HCT116 (cell line): ENCODE measurements at regions not wholly inside any gene's neighbourhood (a gene's known extent, or its start where the extent isn't known, plus 50 kb on each side); places are given as distances from the start of the nearest gene placed in this dataset.

ENCODE experiments used
- ATAC-seq: fragments of 200-7000 bp; cut with Tn5 transposase; 2 replicates; pipeline ENCODE4 v1.9.1; 2020; ENCODE audit warnings: mild to moderate bottlenecking, moderate library complexity
- BruUV-seq: library from RNA; stranded (reverse); fragments of 400-500 nt; replicated peaks from 2 replicates; lab custom pipeline; 2021; lab: Mats Ljungman, UMichigan
- CTCF ChIA-PET: fragments of 300-600 bp; sonication (Branson Sonifier 250); formaldehyde crosslinking; loops from one replicate; lab custom pipeline; 2021; ENCODE audit warnings: antibody characterized with exemption; lab: Charles Lee
- POLR2A ChIA-PET: fragments of 300-600, 350-600 bp; sonication (Branson Sonifier 250); formaldehyde crosslinking; loops from one replicate; lab custom pipeline; 2021; ENCODE audit warnings: antibody characterized with exemption; lab: Charles Lee
- RAD21 ChIA-PET, 2 experiments: fragments of 300-600 bp; sonication (Branson Sonifier 250); formaldehyde crosslinking; loops; one replicate each; lab custom pipeline; 2023; ENCODE audit warnings: low total read pairs in 2 of 2; ENCODE audit not compliant: uncharacterized antibody in 2 of 2, unreplicated experiment in 2 of 2, low non-redundant PET in 1 of 2; lab: Charles Lee
- DNase-seq: peaks from one replicate; pipeline ENCODE4 v3.0.0-alpha.2; 2010; ENCODE audit warnings: low read depth, low spot score
- H2AFZ ChIP-seq: fragments of 200-600 bp; shearing (Covaris generic), sonication (generic); 2 replicates; pipeline ENCODE4 v1.6.1; 2017; ENCODE audit warnings: low read depth, mixed run types, mixed read lengths, antibody characterized with exemption, low read length; ENCODE audit not compliant: poor library complexity, severe bottlenecking
- H3K27ac ChIP-seq: 2 replicates; pipeline ENCODE4 v1.5.1; 2012; ENCODE audit warnings: low read depth, low read length
- H3K27me3 ChIP-seq: fragments of 200-600 bp; sonication (generic); 2 replicates; pipeline ENCODE4 v1.6.1; 2016; ENCODE audit warnings: mixed run types, low read length, mixed read lengths; ENCODE audit not compliant: insufficient read depth
- H3K36me3 ChIP-seq, 2 experiments: fragments of 200-500 bp in 1 of 2; fragments of 200-600 bp in 1 of 2; sonication (Bioruptor generic) in 1 of 2; sonication (generic) in 1 of 2; 2 replicates each; pipeline versions ENCODE4 v1.5.1 to v1.6.1; 2014 to 2016; ENCODE audit warnings: low read length in 2 of 2, inconsistent platforms in 1 of 2, mixed read lengths in 1 of 2, mixed run types in 1 of 2; ENCODE audit not compliant: insufficient read depth in 2 of 2, control insufficient read depth in 1 of 2
- H3K4me1 ChIP-seq, 2 experiments: fragments of 200-600 bp in 1 of 2; sonication (generic) in 1 of 2; 2 replicates each; pipeline versions ENCODE4 v1.5.1 to v1.6.1; 2012 to 2017; ENCODE audit warnings: low read length in 2 of 2, inconsistent platforms in 1 of 2, mild to moderate bottlenecking in 1 of 2, mixed read lengths in 1 of 2, mixed run types in 1 of 2, moderate library complexity in 1 of 2; ENCODE audit not compliant: insufficient read depth in 2 of 2, control insufficient read depth in 1 of 2
- H3K4me2 ChIP-seq: fragments of 200-600 bp; sonication (generic); 2 replicates; pipeline ENCODE4 v1.6.1; 2017; ENCODE audit warnings: mixed run types, low read length, mixed read lengths
- H3K4me3 ChIP-seq, 2 experiments: fragments of 200-600 bp in 1 of 2; sonication (generic) in 1 of 2; replicated peaks in 1 of 2; 2 replicates each; pipeline ENCODE4 v1.5.1; 2011 to 2016; ENCODE audit warnings: low read length in 2 of 2, control low read depth in 1 of 2, low read depth in 1 of 2, mild to moderate bottlenecking in 1 of 2, mixed read lengths in 1 of 2, mixed run types in 1 of 2
- H3K79me2 ChIP-seq: fragments of 200-600 bp; sonication (generic); 2 replicates; pipeline ENCODE4 v1.6.1; 2017; ENCODE audit warnings: mild to moderate bottlenecking, mixed run types, low read length, moderate library complexity, mixed read lengths; ENCODE audit not compliant: insufficient read depth
- H3K9ac ChIP-seq: fragments of 200-600 bp; sonication (generic); 2 replicates; pipeline ENCODE4 v1.6.1; 2016; ENCODE audit warnings: low read length, mixed read lengths
- H3K9me2 ChIP-seq: fragments of 200-600 bp; sonication (generic), shearing (Covaris generic); 2 replicates; pipeline ENCODE4 v1.6.1; 2017; ENCODE audit warnings: mixed run types, mild to moderate bottlenecking, moderate library complexity; ENCODE audit not compliant: insufficient read depth
- H3K9me3 ChIP-seq, 2 experiments: fragments of 200-500 bp in 1 of 2; fragments of 200-600 bp in 1 of 2; sonication (Bioruptor generic) in 1 of 2; sonication (generic) in 1 of 2; 2 replicates each; pipeline ENCODE4 v1.6.1; 2014 to 2017; ENCODE audit warnings: low read length in 2 of 2, mixed read lengths in 2 of 2, inconsistent platforms in 1 of 2, low read depth in 1 of 2, mild to moderate bottlenecking in 1 of 2, mixed run types in 1 of 2, moderate library complexity in 1 of 2; ENCODE audit not compliant: control insufficient read depth in 1 of 2, insufficient read depth in 1 of 2
- H4K20me1 ChIP-seq: fragments of 200-600 bp; sonication (generic), shearing (Covaris generic); 2 replicates; pipeline ENCODE4 v1.6.1; 2017; ENCODE audit warnings: mixed run types, mild to moderate bottlenecking, moderate library complexity; ENCODE audit not compliant: insufficient read depth
- CEBPB ChIP-seq: IDR thresholded peaks from 2 replicates; pipeline ENCODE4 v1.6.1; 2012; ENCODE audit warnings: low read depth
- CTCF ChIP-seq, 3 experiments: fragments of 200-600 bp in 1 of 3; sonication (generic) in 1 of 3; IDR thresholded peaks in 2 of 3; conservative IDR thresholded peaks in 1 of 3; 2 replicates each; pipeline ENCODE4 v1.5.1; 2012 to 2017; ENCODE audit warnings: low read depth in 2 of 3, low read length in 2 of 3, antibody characterized with exemption in 1 of 3, borderline replicate concordance in 1 of 3, control low read depth in 1 of 3, mild to moderate bottlenecking in 1 of 3, mixed read lengths in 1 of 3, mixed run types in 1 of 3, moderate library complexity in 1 of 3; ENCODE audit not compliant: insufficient read depth in 1 of 3
- EGR1 ChIP-seq: IDR thresholded peaks from 2 replicates; pipeline ENCODE4 v1.6.1; 2012; ENCODE audit warnings: low read depth
- ELF1 ChIP-seq: IDR thresholded peaks from 2 replicates; pipeline ENCODE4 v1.6.1; 2012; ENCODE audit warnings: low read depth, borderline replicate concordance
- EZH2 ChIP-seq: fragments of 200-600 bp; sonication (generic); IDR thresholded peaks from 2 replicates; pipeline ENCODE4 v1.6.1; 2017; ENCODE audit warnings: antibody characterized with exemption, mixed run types
- JUND ChIP-seq: IDR thresholded peaks from 2 replicates; pipeline ENCODE4 v1.6.1; 2012
- MAX ChIP-seq: IDR thresholded peaks from 2 replicates; pipeline ENCODE4 v1.6.1; 2012
- POLR2A ChIP-seq: IDR thresholded peaks from 2 replicates; pipeline ENCODE4 v1.7.0; 2011; ENCODE audit warnings: borderline replicate concordance; ENCODE audit not compliant: insufficient read depth, insufficient read length; ENCODE audit errors: extremely low read depth
- POLR2AphosphoS5 ChIP-seq: IDR thresholded peaks from 2 replicates; pipeline ENCODE4 v1.6.1; 2011; ENCODE audit warnings: mild to moderate bottlenecking, low read depth, low read length, moderate library complexity
- RAD21 ChIP-seq: IDR thresholded peaks from 2 replicates; pipeline ENCODE4 v1.6.1; 2012; ENCODE audit warnings: low read depth, mild to moderate bottlenecking
- SIN3A ChIP-seq: IDR thresholded peaks from 2 replicates; pipeline ENCODE4 v1.6.1; 2012; ENCODE audit warnings: low read depth
- SRF ChIP-seq: IDR thresholded peaks from 2 replicates; pipeline ENCODE4 v1.6.1; 2012; ENCODE audit warnings: low read depth
- TCF7L2 ChIP-seq: IDR thresholded peaks from 2 replicates; pipeline ENCODE4 v1.7.0; 2011; ENCODE audit warnings: borderline replicate concordance, inconsistent platforms; ENCODE audit not compliant: insufficient read depth, insufficient read length; ENCODE audit errors: extremely low read depth
- ZBTB33 ChIP-seq: IDR thresholded peaks from 2 replicates; pipeline ENCODE4 v1.6.1; 2011; ENCODE audit warnings: mild to moderate bottlenecking, low read length, moderate library complexity; ENCODE audit not compliant: insufficient replicate concordance; ENCODE audit errors: extremely low read depth
- ZFX ChIP-seq: fragments of 450-650 bp; IDR thresholded peaks from 2 replicates; pipeline ENCODE4 v1.6.1; 2017
- ZNF274 ChIP-seq: fragments of 200-500 bp; sonication (Bioruptor generic); IDR thresholded peaks from 2 replicates; pipeline ENCODE4 v1.6.1; 2014; ENCODE audit warnings: mild to moderate bottlenecking, low read depth, low read length, inconsistent platforms
- intact Hi-C: fragments of 100-400 bp; cut with micrococcal nuclease; formaldehyde crosslinking; loops from 2 replicates; pipeline ENCODE4 v1.10.0; 2022
- TF ChIP-seq, protein P1 (sequence below): IDR thresholded peaks from 2 replicates; pipeline ENCODE4 v1.6.1; 2012

GRCh38 chr1:81560629-81561028, 240.1 kb upstream of the ADGRL2 start:
- no peak for DNase-seq
- H3K9me2 ChIP-seq: no peaks in the 10 kb centered on the region
- H3K36me3 ChIP-seq: no peaks in the 10 kb centered on the region
- no peak overlapping the region for H3K4me2 ChIP-seq
- TF ChIP-seq ZNF274: no peak
- no peak for TF ChIP-seq ELF1
- no peak for TF ChIP-seq ZFX
- TF ChIP-seq POLR2AphosphoS5: no peak
- TF ChIP-seq POLR2A: no peak
- TF ChIP-seq EZH2: no peak
- TF ChIP-seq JUND: no peak
- TF ChIP-seq, all 23 proteins: peak for 0
- no TSS peak for BruUV-seq
- ATAC-seq: no peak
- no peak overlapping the region for H3K9ac ChIP-seq
- no peaks in the 10 kb centered on the region for H3K9me3 ChIP-seq
- H2AFZ ChIP-seq: no peak overlapping the region
- H3K79me2 ChIP-seq: no peaks in the 10 kb centered on the region
- no peak overlapping the region for H3K4me3 ChIP-seq
- CTCF ChIA-PET: no interaction called here
- intact Hi-C loops: no loop called here
- no peak overlapping the region for H3K27ac ChIP-seq
- H3K4me1 ChIP-seq: no peaks in the 10 kb centered on the region
- H4K20me1 ChIP-seq: no peaks in the 10 kb centered on the region
- POLR2A ChIA-PET: no interaction called here
- RAD21 ChIA-PET: no interaction called here
- no peaks in the 10 kb centered on the region for H3K27me3 ChIP-seq

GRCh38 chr1:81559662-81560350, 240.9 kb upstream of the ADGRL2 start:
- DNase-seq: no peak
- H3K36me3 ChIP-seq: no peaks in the 10 kb centered on the region
- no peaks in the 10 kb centered on the region for H3K9me2 ChIP-seq
- RAD21 ChIA-PET: no interaction called here
- no peaks in the 10 kb centered on the region for H3K79me2 ChIP-seq
- H3K27ac ChIP-seq: no peak overlapping the region
- H2AFZ ChIP-seq: no peak overlapping the region
- POLR2A ChIA-PET: no interaction called here
- H3K4me3 ChIP-seq: no peak overlapping the region
- intact Hi-C loops: no loop called here
- BruUV-seq: no TSS peak
- no peak overlapping the region for H3K9ac ChIP-seq
- CTCF ChIA-PET: no interaction called here
- no peaks in the 10 kb centered on the region for H3K27me3 ChIP-seq
- no peak overlapping the region for H3K4me2 ChIP-seq
- no peaks in the 10 kb centered on the region for H3K4me1 ChIP-seq
- no peaks in the 10 kb centered on the region for H3K9me3 ChIP-seq
- ATAC-seq: no peak
- no peaks in the 10 kb centered on the region for H4K20me1 ChIP-seq
- TF ChIP-seq CEBPB: no peak
- TF ChIP-seq EGR1: no peak
- no peak for TF ChIP-seq TCF7L2
- TF ChIP-seq CTCF (IDR thresholded peaks at IDR 0.05 in 2 of 3, conservative IDR thresholded peaks at IDR 0.05 in 1 of 3; ENCODE audit: borderline replicate concordance in 1 of 3, insufficient read depth in 1 of 3, low read depth in 2 of 3, low read length in 2 of 3): no peak
- TF ChIP-seq POLR2AphosphoS5: no peak
- TF ChIP-seq ZBTB33: no peak
- no peak for TF ChIP-seq MAX
- no peak for TF ChIP-seq SRF
- no peak for TF ChIP-seq EZH2
- no peak for TF ChIP-seq ZNF274
- TF ChIP-seq POLR2A: no peak
- no peak for TF ChIP-seq SIN3A
- no peak for TF ChIP-seq RAD21
- TF ChIP-seq, protein P1, sequence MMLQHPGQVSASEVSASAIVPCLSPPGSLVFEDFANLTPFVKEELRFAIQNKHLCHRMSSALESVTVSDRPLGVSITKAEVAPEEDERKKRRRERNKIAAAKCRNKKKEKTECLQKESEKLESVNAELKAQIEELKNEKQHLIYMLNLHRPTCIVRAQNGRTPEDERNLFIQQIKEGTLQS: no peak
- TF ChIP-seq JUND: no peak
